ENCODE measurements at regions not wholly inside any gene's neighbourhood (a gene's known extent, or its start where the extent isn't known, plus 50 kb on each side); places are given as distances from the start of the nearest gene placed in this dataset.
A peak's percentile ranks its signal among the peaks of the same experiment; 100 is the strongest.

DNA sequence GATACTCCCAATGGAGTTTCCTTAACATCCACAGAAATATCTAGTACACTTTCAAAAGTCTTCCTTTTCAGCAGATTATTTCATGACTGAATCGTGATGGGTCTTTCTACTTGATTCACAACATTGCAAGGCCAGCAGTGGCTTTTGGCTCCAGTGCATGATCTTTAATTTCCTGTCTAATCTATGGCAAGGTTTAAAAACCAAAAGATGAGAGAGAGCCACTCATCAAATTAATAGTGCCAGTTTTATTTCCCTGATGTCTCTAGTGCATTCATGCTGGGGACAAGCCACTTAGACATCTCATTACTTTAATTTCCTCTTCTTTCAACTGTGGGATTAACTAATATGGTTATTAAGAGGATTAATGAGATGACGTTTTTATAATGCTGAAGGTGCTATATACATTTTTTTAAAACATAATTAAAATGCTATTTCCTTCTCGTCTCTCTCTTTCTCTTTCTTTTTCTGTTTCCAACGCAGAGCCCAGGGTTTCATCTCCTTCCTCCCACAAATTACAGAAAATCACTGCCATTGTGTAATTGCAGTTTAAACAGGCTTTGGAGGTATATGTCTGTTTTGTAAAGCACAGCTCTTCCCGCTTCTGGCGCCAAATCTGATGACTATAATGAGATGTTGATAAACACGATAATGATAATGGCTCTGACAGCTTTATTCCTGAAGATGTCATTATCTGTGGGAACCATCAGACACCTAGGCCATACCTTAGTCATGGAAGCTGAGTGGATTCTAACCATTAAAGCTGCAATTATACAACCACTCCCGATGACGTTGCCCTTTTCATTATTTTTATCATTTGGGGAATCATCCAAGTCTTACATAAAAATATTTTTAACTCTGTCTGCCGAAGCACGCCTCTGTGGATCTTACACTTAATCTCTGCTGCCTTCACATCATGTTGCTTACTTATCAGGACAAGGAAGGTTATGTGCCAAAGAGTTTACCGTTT is 103.1 kb upstream of the PPM1H start:
- Histone ChIP-seq H3K9me2 (ENCODE audit: insufficient read depth, low read length) (no peaks in the 10 kb centered on the region), H2AFZ (ENCODE audit: low read depth, low read length) (no peak overlapping the region), H4K20me1 (ENCODE audit: insufficient read depth) (no peaks in the 10 kb centered on the region), H3K4me2 (ENCODE audit: low read length) (no peak overlapping the region), H3K36me3 (ENCODE audit: insufficient read depth, low read length) (no peaks in the 10 kb centered on the region), H3F3A (ENCODE audit: insufficient read depth, low read length, poor library complexity, severe bottlenecking) (no peaks in the 10 kb centered on the region), H3K4me3 (ENCODE audit: low read length) (no peak overlapping the region), H3K9ac (ENCODE audit: low read length) (no peak overlapping the region), H3K9me3 (ENCODE audit: low read length) (no peaks in the 10 kb centered on the region), H3K27ac (ENCODE audit: low read length) (no peak overlapping the region), H3K79me2 (replicated peaks; ENCODE audit: insufficient read depth, low read length) (no peaks in the 10 kb centered on the region), H3K27me3 (ENCODE audit: insufficient read depth, low read depth, low read length) (no peaks in the 10 kb centered on the region)
- TF ChIP-seq, protein P1, sequence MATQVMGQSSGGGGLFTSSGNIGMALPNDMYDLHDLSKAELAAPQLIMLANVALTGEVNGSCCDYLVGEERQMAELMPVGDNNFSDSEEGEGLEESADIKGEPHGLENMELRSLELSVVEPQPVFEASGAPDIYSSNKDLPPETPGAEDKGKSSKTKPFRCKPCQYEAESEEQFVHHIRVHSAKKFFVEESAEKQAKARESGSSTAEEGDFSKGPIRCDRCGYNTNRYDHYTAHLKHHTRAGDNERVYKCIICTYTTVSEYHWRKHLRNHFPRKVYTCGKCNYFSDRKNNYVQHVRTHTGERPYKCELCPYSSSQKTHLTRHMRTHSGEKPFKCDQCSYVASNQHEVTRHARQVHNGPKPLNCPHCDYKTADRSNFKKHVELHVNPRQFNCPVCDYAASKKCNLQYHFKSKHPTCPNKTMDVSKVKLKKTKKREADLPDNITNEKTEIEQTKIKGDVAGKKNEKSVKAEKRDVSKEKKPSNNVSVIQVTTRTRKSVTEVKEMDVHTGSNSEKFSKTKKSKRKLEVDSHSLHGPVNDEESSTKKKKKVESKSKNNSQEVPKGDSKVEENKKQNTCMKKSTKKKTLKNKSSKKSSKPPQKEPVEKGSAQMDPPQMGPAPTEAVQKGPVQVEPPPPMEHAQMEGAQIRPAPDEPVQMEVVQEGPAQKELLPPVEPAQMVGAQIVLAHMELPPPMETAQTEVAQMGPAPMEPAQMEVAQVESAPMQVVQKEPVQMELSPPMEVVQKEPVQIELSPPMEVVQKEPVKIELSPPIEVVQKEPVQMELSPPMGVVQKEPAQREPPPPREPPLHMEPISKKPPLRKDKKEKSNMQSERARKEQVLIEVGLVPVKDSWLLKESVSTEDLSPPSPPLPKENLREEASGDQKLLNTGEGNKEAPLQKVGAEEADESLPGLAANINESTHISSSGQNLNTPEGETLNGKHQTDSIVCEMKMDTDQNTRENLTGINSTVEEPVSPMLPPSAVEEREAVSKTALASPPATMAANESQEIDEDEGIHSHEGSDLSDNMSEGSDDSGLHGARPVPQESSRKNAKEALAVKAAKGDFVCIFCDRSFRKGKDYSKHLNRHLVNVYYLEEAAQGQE (IDR thresholded peaks at IDR 0.05; ENCODE audit: borderline replicate concordance), result no peak
- peak; percentile 33 for TF ChIP-seq POLR2AphosphoS5 (IDR thresholded peaks at IDR 0.05)

DNA sequence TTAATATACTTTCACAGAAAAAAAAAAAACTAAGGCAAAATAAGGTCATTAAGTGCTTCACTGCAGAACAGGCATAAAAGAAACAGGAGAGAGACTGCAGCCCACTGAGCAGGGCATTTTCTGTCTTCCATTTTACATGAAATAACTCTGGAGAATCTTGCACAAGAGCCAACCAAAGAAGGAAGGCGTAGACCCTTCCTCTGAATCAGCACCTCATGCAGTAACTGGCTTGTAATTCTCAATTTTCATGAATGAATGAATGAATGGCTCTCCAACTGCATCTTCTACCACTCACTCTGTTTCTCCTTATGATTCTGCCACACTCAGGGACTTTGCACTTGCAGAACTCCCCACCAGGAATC is 102.0 kb upstream of the PPM1H start:
- no peaks in the 10 kb centered on the region for H3K36me3 ChIP-seq (ENCODE audit: insufficient read depth, low read length)
- no peak overlapping the region for H3K9ac ChIP-seq (ENCODE audit: low read length)
- TF ChIP-seq RAD21 (conservative IDR thresholded peaks at IDR 0.05) (no peak), POLR2AphosphoS5 (IDR thresholded peaks at IDR 0.05) (no peak), MXI1 (conservative IDR thresholded peaks at IDR 0.05; ENCODE audit: poor library complexity, severe bottlenecking) (no peak), EZH2 (IDR thresholded peaks at IDR 0.05; ENCODE audit: borderline replicate concordance, insufficient read depth, low read length, poor library complexity, severe bottlenecking) (no peak), TAF1 (IDR thresholded peaks at IDR 0.05; ENCODE audit: low read depth) (no peak), SMC3 (conservative IDR thresholded peaks at IDR 0.05; ENCODE audit: poor library complexity) (no peak), EP300 (conservative IDR thresholded peaks at IDR 0.05; ENCODE audit: poor library complexity, severe bottlenecking) (no peak)
- TF ChIP-seq, protein P2, sequence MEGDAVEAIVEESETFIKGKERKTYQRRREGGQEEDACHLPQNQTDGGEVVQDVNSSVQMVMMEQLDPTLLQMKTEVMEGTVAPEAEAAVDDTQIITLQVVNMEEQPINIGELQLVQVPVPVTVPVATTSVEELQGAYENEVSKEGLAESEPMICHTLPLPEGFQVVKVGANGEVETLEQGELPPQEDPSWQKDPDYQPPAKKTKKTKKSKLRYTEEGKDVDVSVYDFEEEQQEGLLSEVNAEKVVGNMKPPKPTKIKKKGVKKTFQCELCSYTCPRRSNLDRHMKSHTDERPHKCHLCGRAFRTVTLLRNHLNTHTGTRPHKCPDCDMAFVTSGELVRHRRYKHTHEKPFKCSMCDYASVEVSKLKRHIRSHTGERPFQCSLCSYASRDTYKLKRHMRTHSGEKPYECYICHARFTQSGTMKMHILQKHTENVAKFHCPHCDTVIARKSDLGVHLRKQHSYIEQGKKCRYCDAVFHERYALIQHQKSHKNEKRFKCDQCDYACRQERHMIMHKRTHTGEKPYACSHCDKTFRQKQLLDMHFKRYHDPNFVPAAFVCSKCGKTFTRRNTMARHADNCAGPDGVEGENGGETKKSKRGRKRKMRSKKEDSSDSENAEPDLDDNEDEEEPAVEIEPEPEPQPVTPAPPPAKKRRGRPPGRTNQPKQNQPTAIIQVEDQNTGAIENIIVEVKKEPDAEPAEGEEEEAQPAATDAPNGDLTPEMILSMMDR (IDR thresholded peaks at IDR 0.05; ENCODE audit: poor library complexity, severe bottlenecking), result no peak
- TF ChIP-seq, protein P1 (IDR thresholded peaks at IDR 0.05; ENCODE audit: borderline replicate concordance), result no peak
- no peaks in the 10 kb centered on the region for H4K20me1 ChIP-seq (ENCODE audit: insufficient read depth)
- no peaks in the 10 kb centered on the region for H3K9me2 ChIP-seq (ENCODE audit: insufficient read depth, low read length)
- H3K79me2 ChIP-seq (replicated peaks; ENCODE audit: insufficient read depth, low read length), result no peaks in the 10 kb centered on the region
- H2AFZ ChIP-seq (ENCODE audit: low read depth, low read length), result no peak overlapping the region
- no peak overlapping the region for H3K4me2 ChIP-seq (ENCODE audit: low read length)
- H3K4me3 ChIP-seq (ENCODE audit: low read length), result no peak overlapping the region
- no peaks in the 10 kb centered on the region for H3K9me3 ChIP-seq (ENCODE audit: low read length)
- no peak overlapping the region for H3K27ac ChIP-seq (ENCODE audit: low read length)
- no peaks in the 10 kb centered on the region for H3K27me3 ChIP-seq (ENCODE audit: insufficient read depth, low read depth, low read length)
- H3F3A ChIP-seq (ENCODE audit: insufficient read depth, low read length, poor library complexity, severe bottlenecking), result no peaks in the 10 kb centered on the region
